ENCODE measurements at regions not wholly inside any gene's neighbourhood (a gene's known extent, or its start where the extent isn't known, plus 50 kb on each side); places are given as distances from the start of the nearest gene placed in this dataset.

DNA sequence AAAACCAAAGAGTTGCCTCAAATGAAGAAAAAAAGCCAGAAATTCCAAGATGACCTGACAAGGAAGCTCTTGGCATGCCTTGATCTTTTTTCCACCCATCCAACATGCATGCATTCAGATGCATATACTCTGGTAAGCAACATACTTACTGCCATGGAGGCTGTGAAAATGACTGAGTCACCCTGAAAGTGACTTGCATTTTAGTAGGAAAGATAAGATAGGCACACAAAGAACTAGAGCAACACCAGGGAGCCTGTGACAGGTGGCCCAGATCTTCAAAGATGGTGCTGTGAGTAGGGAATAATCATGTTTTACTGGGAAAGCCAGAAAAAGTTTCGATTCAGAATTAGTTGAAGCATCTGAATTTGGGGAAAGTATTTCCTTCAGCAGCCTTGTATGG lies 185.1 kb upstream of the SLCO3A1 start:
- Histone ChIP-seq H3K36me3 (ENCODE audit: control insufficient read depth in 1 of 2, insufficient read depth in 2 of 2, low read length in 2 of 2) (no peaks in the 10 kb centered on the region), H3K27ac (ENCODE audit: low read depth, low read length) (no peak overlapping the region)

GRCh38 chr15:91670108-91670507 lies 183.4 kb upstream of the SLCO3A1 start:
- H3K27ac ChIP-seq (ENCODE audit: low read depth, low read length), result no peak overlapping the region
- H3K9me3 ChIP-seq (ENCODE audit: control insufficient read depth in 1 of 2, low read length in 2 of 2), result peaks cover 0 to 2% of the 10 kb centered on the region in 2 donors
- H3K27me3 ChIP-seq (ENCODE audit: control insufficient read depth in 1 of 2, insufficient read depth in 2 of 2, low read length in 2 of 2), result peaks cover 0 to 2% of the 10 kb centered on the region in 2 donors

More for the DNA sequence above, 185.1 kb upstream of the SLCO3A1 start:
- H3K4me1 ChIP-seq (ENCODE audit: control insufficient read depth in 1 of 2, insufficient read depth in 2 of 2, low read length in 2 of 2), result no peaks in the 10 kb centered on the region
- H3K9ac ChIP-seq (ENCODE audit: low read depth in 1 of 2, low read length in 2 of 2), result no peak overlapping the region
- H3K27me3 ChIP-seq (ENCODE audit: control insufficient read depth in 1 of 2, insufficient read depth in 2 of 2, low read length in 2 of 2), result peaks cover 0 to 2% of the 10 kb centered on the region in 2 donors
- H3K9me3 ChIP-seq (ENCODE audit: control insufficient read depth in 1 of 2, low read length in 2 of 2), result no peaks in the 10 kb centered on the region
- H3K4me3 ChIP-seq (ENCODE audit: low read depth in 1 of 2, low read length in 2 of 2), result no peak overlapping the region

DNA sequence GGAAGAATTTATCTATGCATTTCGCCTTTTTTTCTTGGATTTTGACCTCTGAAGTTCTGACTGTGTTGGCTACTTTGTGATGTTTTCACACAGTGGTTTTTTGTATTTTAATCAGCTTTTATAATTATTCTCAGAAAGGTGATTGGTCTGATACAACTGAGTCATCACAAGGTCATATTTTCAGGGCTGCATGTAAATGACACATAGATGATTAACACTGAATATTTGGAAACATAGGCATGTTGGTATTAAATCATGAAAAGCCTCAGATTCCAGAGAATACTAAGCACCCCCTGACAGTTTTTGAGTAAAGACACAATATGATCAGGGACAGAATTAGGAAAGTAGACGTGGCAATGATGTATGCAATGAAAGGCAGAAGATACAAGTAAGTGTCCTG lies 175.5 kb upstream of the SLCO3A1 start:
- Histone ChIP-seq H3K27ac (ENCODE audit: low read depth, low read length) (no peak overlapping the region), H3K36me3 (ENCODE audit: control insufficient read depth in 1 of 2, insufficient read depth in 2 of 2, low read length in 2 of 2) (no peaks in the 10 kb centered on the region), H3K4me3 (ENCODE audit: low read depth in 1 of 2, low read length in 2 of 2) (no peak overlapping the region), H3K9me3 (ENCODE audit: control insufficient read depth in 1 of 2, low read length in 2 of 2) (peaks cover 0 to 2% of the 10 kb centered on the region in 2 donors), H3K9ac (ENCODE audit: low read depth in 1 of 2, low read length in 2 of 2) (no peak overlapping the region), H3K27me3 (ENCODE audit: control insufficient read depth in 1 of 2, insufficient read depth in 2 of 2, low read length in 2 of 2) (no peaks in the 10 kb centered on the region), H3K4me1 (ENCODE audit: control insufficient read depth in 1 of 2, insufficient read depth in 2 of 2, low read length in 2 of 2) (no peaks in the 10 kb centered on the region)

More at GRCh38 chr15:91670108-91670507, 183.4 kb upstream of the SLCO3A1 start:
- H3K4me3 ChIP-seq (ENCODE audit: low read depth in 1 of 2, low read length in 2 of 2), result no peak overlapping the region
- H3K4me1 ChIP-seq (ENCODE audit: control insufficient read depth in 1 of 2, insufficient read depth in 2 of 2, low read length in 2 of 2), result no peaks in the 10 kb centered on the region
- no peak overlapping the region for H3K9ac ChIP-seq (ENCODE audit: low read depth in 1 of 2, low read length in 2 of 2)
- no peaks in the 10 kb centered on the region for H3K36me3 ChIP-seq (ENCODE audit: control insufficient read depth in 1 of 2, insufficient read depth in 2 of 2, low read length in 2 of 2)

- Histone ChIP-seq H3K9ac (ENCODE audit: low read depth in 1 of 2, low read length in 2 of 2) (no peak overlapping the region), H3K9me3 (ENCODE audit: control insufficient read depth in 1 of 2, low read length in 2 of 2) (peaks cover 0 to 2% of the 10 kb centered on the region in 2 donors), H3K4me1 (ENCODE audit: control insufficient read depth in 1 of 2, insufficient read depth in 2 of 2, low read length in 2 of 2) (no peaks in the 10 kb centered on the region), H3K27me3 (ENCODE audit: control insufficient read depth in 1 of 2, insufficient read depth in 2 of 2, low read length in 2 of 2) (no peaks in the 10 kb centered on the region), H3K4me3 (ENCODE audit: low read depth in 1 of 2, low read length in 2 of 2) (no peak overlapping the region), H3K36me3 (ENCODE audit: control insufficient read depth in 1 of 2, insufficient read depth in 2 of 2, low read length in 2 of 2) (no peaks in the 10 kb centered on the region), H3K27ac (ENCODE audit: low read depth, low read length) (no peak overlapping the region)
Observed at GRCh38 chr15:91679447-91679846, 174.1 kb upstream of the SLCO3A1 start.

DNA sequence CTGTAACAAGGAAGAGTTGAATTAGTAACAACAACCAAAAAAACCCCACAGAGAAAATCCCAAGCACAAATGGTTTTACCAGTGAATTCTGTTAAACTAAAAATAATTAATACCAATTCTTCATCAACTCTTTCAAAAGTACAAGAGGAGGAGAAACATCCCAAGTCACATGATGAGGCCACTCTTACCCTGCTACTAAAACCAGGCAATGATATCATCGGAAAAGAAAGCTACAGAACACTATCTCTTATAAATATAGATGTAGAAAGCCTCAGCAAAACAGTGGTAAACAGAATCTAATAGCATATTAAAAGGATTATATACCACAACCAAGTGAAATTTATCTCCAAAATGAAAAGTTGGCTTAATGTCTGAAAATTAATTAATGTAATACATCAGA lies 168.1 kb upstream of the SLCO3A1 start:
- Histone ChIP-seq H3K9ac (ENCODE audit: low read depth in 1 of 2, low read length in 2 of 2) (no peak overlapping the region), H3K4me3 (ENCODE audit: low read depth in 1 of 2, low read length in 2 of 2) (no peak overlapping the region), H3K9me3 (ENCODE audit: control insufficient read depth in 1 of 2, low read length in 2 of 2) (no peaks in the 10 kb centered on the region), H3K36me3 (ENCODE audit: control insufficient read depth in 1 of 2, insufficient read depth in 2 of 2, low read length in 2 of 2) (no peaks in the 10 kb centered on the region), H3K27me3 (ENCODE audit: control insufficient read depth in 1 of 2, insufficient read depth in 2 of 2, low read length in 2 of 2) (no peaks in the 10 kb centered on the region), H3K27ac (ENCODE audit: low read depth, low read length) (no peak overlapping the region), H3K4me1 (ENCODE audit: control insufficient read depth in 1 of 2, insufficient read depth in 2 of 2, low read length in 2 of 2) (no peaks in the 10 kb centered on the region)

- H3K9ac ChIP-seq (ENCODE audit: low read depth in 1 of 2, low read length in 2 of 2), result no peak overlapping the region
- no peak overlapping the region for H3K27ac ChIP-seq (ENCODE audit: low read depth, low read length)
- H3K4me3 ChIP-seq (ENCODE audit: low read depth in 1 of 2, low read length in 2 of 2), result no peak overlapping the region
- H3K27me3 ChIP-seq (ENCODE audit: control insufficient read depth in 1 of 2, insufficient read depth in 2 of 2, low read length in 2 of 2), result no peaks in the 10 kb centered on the region
- no peaks in the 10 kb centered on the region for H3K9me3 ChIP-seq (ENCODE audit: control insufficient read depth in 1 of 2, low read length in 2 of 2)
- H3K4me1 ChIP-seq (ENCODE audit: control insufficient read depth in 1 of 2, insufficient read depth in 2 of 2, low read length in 2 of 2), result no peaks in the 10 kb centered on the region
- H3K36me3 ChIP-seq (ENCODE audit: control insufficient read depth in 1 of 2, insufficient read depth in 2 of 2, low read length in 2 of 2), result no peaks in the 10 kb centered on the region
Observed at GRCh38 chr15:91688811-91689210, 164.7 kb upstream of the SLCO3A1 start.

GRCh38 chr15:91689377-91689776 lies 164.1 kb upstream of the SLCO3A1 start:
- H3K4me1 ChIP-seq (ENCODE audit: control insufficient read depth in 1 of 2, insufficient read depth in 2 of 2, low read length in 2 of 2), result no peaks in the 10 kb centered on the region
- H3K36me3 ChIP-seq (ENCODE audit: control insufficient read depth in 1 of 2, insufficient read depth in 2 of 2, low read length in 2 of 2), result no peaks in the 10 kb centered on the region
- no peak overlapping the region for H3K27ac ChIP-seq (ENCODE audit: low read depth, low read length)
- no peak overlapping the region for H3K4me3 ChIP-seq (ENCODE audit: low read depth in 1 of 2, low read length in 2 of 2)
- H3K27me3 ChIP-seq (ENCODE audit: control insufficient read depth in 1 of 2, insufficient read depth in 2 of 2, low read length in 2 of 2), result no peaks in the 10 kb centered on the region
- H3K9me3 ChIP-seq (ENCODE audit: control insufficient read depth in 1 of 2, low read length in 2 of 2), result no peaks in the 10 kb centered on the region
- no peak overlapping the region for H3K9ac ChIP-seq (ENCODE audit: low read depth in 1 of 2, low read length in 2 of 2)

- H3K9ac ChIP-seq (ENCODE audit: low read depth in 1 of 2, low read length in 2 of 2), result no peak overlapping the region
- no peak overlapping the region for H3K4me3 ChIP-seq (ENCODE audit: low read depth in 1 of 2, low read length in 2 of 2)
- no peaks in the 10 kb centered on the region for H3K4me1 ChIP-seq (ENCODE audit: control insufficient read depth in 1 of 2, insufficient read depth in 2 of 2, low read length in 2 of 2)
- H3K27ac ChIP-seq (ENCODE audit: low read depth, low read length), result no peak overlapping the region
- no peaks in the 10 kb centered on the region for H3K9me3 ChIP-seq (ENCODE audit: control insufficient read depth in 1 of 2, low read length in 2 of 2)
- no peaks in the 10 kb centered on the region for H3K36me3 ChIP-seq (ENCODE audit: control insufficient read depth in 1 of 2, insufficient read depth in 2 of 2, low read length in 2 of 2)
- no peaks in the 10 kb centered on the region for H3K27me3 ChIP-seq (ENCODE audit: control insufficient read depth in 1 of 2, insufficient read depth in 2 of 2, low read length in 2 of 2)
Observed at GRCh38 chr15:91692596-91692995, 160.9 kb upstream of the SLCO3A1 start.

DNA sequence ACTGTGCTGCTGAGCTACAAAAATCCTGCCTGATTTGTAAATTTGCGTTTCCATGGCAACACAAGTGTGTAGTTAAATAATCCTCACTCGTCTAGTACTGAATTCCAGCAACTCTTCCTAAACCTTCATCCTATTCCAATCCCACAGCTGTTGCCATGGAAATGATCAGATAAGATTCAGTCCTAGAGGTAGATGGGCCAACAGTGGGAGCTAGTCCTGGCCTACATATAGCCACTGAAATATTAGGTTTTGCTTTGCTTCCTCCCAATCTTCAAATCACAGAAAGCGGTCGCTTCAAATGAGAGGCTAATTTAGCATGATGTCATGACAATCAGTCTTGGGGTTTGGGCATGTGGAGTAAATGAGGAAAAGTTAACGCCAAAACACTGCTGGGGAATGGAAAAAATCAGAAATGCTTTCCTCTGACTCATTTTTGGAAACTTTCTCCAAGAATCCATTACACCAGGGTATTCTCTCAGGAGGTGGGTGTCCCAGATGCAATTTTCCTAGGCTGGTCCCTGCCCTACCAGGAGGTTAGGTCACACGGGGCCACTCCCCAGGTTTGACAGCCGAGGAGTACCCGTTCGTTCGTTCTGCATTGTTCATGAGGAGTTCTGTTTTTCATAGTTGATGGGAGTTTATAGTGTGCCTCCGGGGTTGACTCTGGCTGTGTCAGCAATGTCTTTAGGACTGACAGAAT lies 159.2 kb upstream of the SLCO3A1 start:
- Histone ChIP-seq H3K27me3 (ENCODE audit: control insufficient read depth in 1 of 2, insufficient read depth in 2 of 2, low read length in 2 of 2) (no peaks in the 10 kb centered on the region), H3K4me3 (ENCODE audit: low read depth in 1 of 2, low read length in 2 of 2) (peak overlapping the region; percentile 26 to 64), H3K4me1 (ENCODE audit: control insufficient read depth in 1 of 2, insufficient read depth in 2 of 2, low read length in 2 of 2) (no peaks in the 10 kb centered on the region), H3K9me3 (ENCODE audit: control insufficient read depth in 1 of 2, low read length in 2 of 2) (no peaks in the 10 kb centered on the region), H3K27ac (ENCODE audit: low read depth, low read length) (peak overlapping the region; percentile 15), H3K36me3 (ENCODE audit: control insufficient read depth in 1 of 2, insufficient read depth in 2 of 2, low read length in 2 of 2) (no peaks in the 10 kb centered on the region), H3K9ac (ENCODE audit: low read depth in 1 of 2, low read length in 2 of 2) (peak overlapping the region in 1 of 2 donors; percentile 36)

- Histone ChIP-seq H3K27ac (ENCODE audit: low read depth, low read length) (peak overlapping the region; percentile 15), H3K4me1 (ENCODE audit: control insufficient read depth in 1 of 2, insufficient read depth in 2 of 2, low read length in 2 of 2) (no peaks in the 10 kb centered on the region), H3K9me3 (ENCODE audit: control insufficient read depth in 1 of 2, low read length in 2 of 2) (no peaks in the 10 kb centered on the region), H3K27me3 (ENCODE audit: control insufficient read depth in 1 of 2, insufficient read depth in 2 of 2, low read length in 2 of 2) (no peaks in the 10 kb centered on the region), H3K9ac (ENCODE audit: low read depth in 1 of 2, low read length in 2 of 2) (peak overlapping the region in 1 of 2 donors; percentile 36), H3K4me3 (ENCODE audit: low read depth in 1 of 2, low read length in 2 of 2) (peak overlapping the region; percentile 26 to 64), H3K36me3 (ENCODE audit: control insufficient read depth in 1 of 2, insufficient read depth in 2 of 2, low read length in 2 of 2) (no peaks in the 10 kb centered on the region)
Observed at GRCh38 chr15:91694831-91695210, 158.7 kb upstream of the SLCO3A1 start.

Data from duodenal mucosa (tissue), 2 donors.